DOHH2 (cell line): ENCODE measurements at regions not wholly inside any gene's neighbourhood (a gene's known extent, or its start where the extent isn't known, plus 50 kb on each side); places are given as distances from the start of the nearest gene placed in this dataset.

Source experiments
- H3F3A ChIP-seq: fragments of 200-600 bp; sonication (generic), shearing (Covaris generic); 2 replicates; pipeline ENCODE4 v1.6.0; 2016; ENCODE audit warnings: antibody characterized with exemption, mild to moderate bottlenecking; ENCODE audit not compliant: control insufficient read depth, insufficient read depth
- H3K27ac ChIP-seq: fragments of 200-600 bp; sonication (generic); 2 replicates; pipeline ENCODE4 v1.5.1; 2014; ENCODE audit warnings: low read depth, mild to moderate bottlenecking, low read length, moderate library complexity
- H3K27me3 ChIP-seq: fragments of 200-600 bp; sonication (generic); 2 replicates; pipeline ENCODE4 v1.6.1; 2014; ENCODE audit warnings: mild to moderate bottlenecking, low read length, mixed read lengths; ENCODE audit not compliant: control insufficient read depth
- H3K36me3 ChIP-seq: fragments of 200-600 bp; sonication (generic); 2 replicates; pipeline ENCODE4 v1.6.1; 2014; ENCODE audit warnings: mild to moderate bottlenecking, low read length, moderate library complexity, mixed read lengths; ENCODE audit not compliant: control insufficient read depth
- H3K4me1 ChIP-seq: fragments of 200-600 bp; sonication (generic); 2 replicates; pipeline ENCODE4 v1.6.1; 2014; ENCODE audit warnings: mild to moderate bottlenecking, low read length, mixed read lengths; ENCODE audit not compliant: control insufficient read depth
- H3K4me2 ChIP-seq: fragments of 200-600 bp; sonication (generic); 2 replicates; pipeline ENCODE4 v1.6.0; 2014; ENCODE audit warnings: mild to moderate bottlenecking, low read length, moderate library complexity
- H3K4me3 ChIP-seq: fragments of 200-600 bp; sonication (generic); 2 replicates; pipeline ENCODE4 v1.5.1; 2014; ENCODE audit warnings: mild to moderate bottlenecking, low read length, mixed read lengths
- H3K79me2 ChIP-seq: fragments of 200-600 bp; sonication (generic); 2 replicates; pipeline ENCODE4 v1.6.1; 2014; ENCODE audit warnings: mild to moderate bottlenecking, low read length, mixed read lengths; ENCODE audit not compliant: control insufficient read depth
- H3K9me2 ChIP-seq: fragments of 200-600 bp; sonication (generic); replicated peaks from 2 replicates; pipeline ENCODE4 v1.6.1; 2014; ENCODE audit warnings: mild to moderate bottlenecking, low read length, mixed read lengths; ENCODE audit not compliant: control insufficient read depth
- H3K9me3 ChIP-seq: fragments of 200-600 bp; sonication (generic); 2 replicates; pipeline ENCODE4 v1.6.1; 2014; ENCODE audit warnings: antibody characterized with exemption, low read length, mixed read lengths; ENCODE audit not compliant: control insufficient read depth, insufficient read depth
- H4K20me1 ChIP-seq: fragments of 200-600 bp; sonication (generic); 2 replicates; pipeline ENCODE4 v1.6.0; 2014; ENCODE audit warnings: low read depth, mild to moderate bottlenecking, antibody characterized with exemption, low read length, moderate library complexity; ENCODE audit not compliant: control insufficient read depth, insufficient read depth
- EZH2phosphoT487 ChIP-seq: fragments of 200-600 bp; sonication (generic); IDR thresholded peaks from 2 replicates; pipeline ENCODE4 v1.6.1; 2017; ENCODE audit warnings: borderline replicate concordance, mild to moderate bottlenecking, antibody characterized with exemption, low read length, moderate library complexity, mixed read lengths
- TF ChIP-seq, protein P1 (sequence below): fragments of 200-600 bp; sonication (generic); IDR thresholded peaks from one replicate; pipeline ENCODE4 v1.5.1; 2014; ENCODE audit warnings: antibody characterized with exemption, mild to moderate bottlenecking, low read depth, low read length; ENCODE audit not compliant: poor library complexity, severe bottlenecking

DNA sequence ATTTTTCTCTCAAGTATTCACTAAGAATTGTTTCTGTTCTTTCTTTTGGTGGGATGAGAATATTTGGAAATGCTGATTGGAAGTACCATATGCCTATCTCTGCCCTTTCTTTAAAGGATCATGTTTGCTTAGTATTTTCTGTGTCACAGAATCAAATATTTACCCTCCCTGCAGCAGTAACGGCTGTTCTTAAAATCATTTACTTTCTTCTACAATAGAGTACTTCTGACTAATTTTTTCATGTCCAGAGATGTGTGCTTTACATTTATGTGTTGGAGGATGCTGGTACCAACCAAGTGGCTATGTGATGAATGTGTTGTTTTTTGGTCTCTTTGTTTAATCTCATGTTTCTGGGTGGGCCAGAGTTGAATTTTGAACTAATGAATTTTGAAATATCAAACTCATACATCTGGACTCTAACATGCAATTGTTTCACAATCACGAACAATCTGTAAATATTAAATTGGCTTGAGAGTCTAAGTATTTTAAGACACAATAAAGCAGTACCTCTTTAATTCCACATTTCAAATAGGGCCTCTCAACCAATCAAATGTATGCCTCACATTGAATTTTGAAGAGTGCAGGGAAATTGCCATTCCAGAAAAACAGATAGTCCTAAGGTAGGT, 59.4 kb upstream of the ARSJ start:
- H3K27ac ChIP-seq, result no peak overlapping the region

GRCh38 chr4:114040319-114041116, 61.1 kb upstream of the ARSJ start:
- no peak overlapping the region for H3K27ac ChIP-seq
- H3K79me2 ChIP-seq, result no peaks in the 10 kb centered on the region
- H3F3A ChIP-seq, result no peaks in the 10 kb centered on the region
- no peaks in the 10 kb centered on the region for H4K20me1 ChIP-seq
- H3K4me2 ChIP-seq, result no peak overlapping the region
- TF ChIP-seq, protein P1, sequence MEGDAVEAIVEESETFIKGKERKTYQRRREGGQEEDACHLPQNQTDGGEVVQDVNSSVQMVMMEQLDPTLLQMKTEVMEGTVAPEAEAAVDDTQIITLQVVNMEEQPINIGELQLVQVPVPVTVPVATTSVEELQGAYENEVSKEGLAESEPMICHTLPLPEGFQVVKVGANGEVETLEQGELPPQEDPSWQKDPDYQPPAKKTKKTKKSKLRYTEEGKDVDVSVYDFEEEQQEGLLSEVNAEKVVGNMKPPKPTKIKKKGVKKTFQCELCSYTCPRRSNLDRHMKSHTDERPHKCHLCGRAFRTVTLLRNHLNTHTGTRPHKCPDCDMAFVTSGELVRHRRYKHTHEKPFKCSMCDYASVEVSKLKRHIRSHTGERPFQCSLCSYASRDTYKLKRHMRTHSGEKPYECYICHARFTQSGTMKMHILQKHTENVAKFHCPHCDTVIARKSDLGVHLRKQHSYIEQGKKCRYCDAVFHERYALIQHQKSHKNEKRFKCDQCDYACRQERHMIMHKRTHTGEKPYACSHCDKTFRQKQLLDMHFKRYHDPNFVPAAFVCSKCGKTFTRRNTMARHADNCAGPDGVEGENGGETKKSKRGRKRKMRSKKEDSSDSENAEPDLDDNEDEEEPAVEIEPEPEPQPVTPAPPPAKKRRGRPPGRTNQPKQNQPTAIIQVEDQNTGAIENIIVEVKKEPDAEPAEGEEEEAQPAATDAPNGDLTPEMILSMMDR, result no peak
- TF ChIP-seq EZH2phosphoT487, result no peak
- H3K4me1 ChIP-seq, result no peaks in the 10 kb centered on the region
- no peaks in the 10 kb centered on the region for H3K9me2 ChIP-seq
- H3K4me3 ChIP-seq, result no peak overlapping the region
- no peaks in the 10 kb centered on the region for H3K9me3 ChIP-seq
- H3K27me3 ChIP-seq, result 0 out of 2 replicates have a peak, but pooled peaks cover 3% of the 10 kb centered on the region
- H3K36me3 ChIP-seq, result no peaks in the 10 kb centered on the region

More for the DNA sequence above, 59.4 kb upstream of the ARSJ start:
- Histone ChIP-seq H3K27me3 (0 out of 2 replicates have a peak, but pooled peaks cover 3% of the 10 kb centered on the region), H4K20me1 (no peaks in the 10 kb centered on the region), H3K4me1 (no peaks in the 10 kb centered on the region), H3K36me3 (no peaks in the 10 kb centered on the region), H3K9me2 (no peaks in the 10 kb centered on the region), H3K4me3 (no peak overlapping the region), H3F3A (no peaks in the 10 kb centered on the region), H3K4me2 (no peak overlapping the region), H3K79me2 (no peaks in the 10 kb centered on the region), H3K9me3 (no peaks in the 10 kb centered on the region)
- TF ChIP-seq EZH2phosphoT487, result no peak
- TF ChIP-seq, protein P1, result no peak

DNA sequence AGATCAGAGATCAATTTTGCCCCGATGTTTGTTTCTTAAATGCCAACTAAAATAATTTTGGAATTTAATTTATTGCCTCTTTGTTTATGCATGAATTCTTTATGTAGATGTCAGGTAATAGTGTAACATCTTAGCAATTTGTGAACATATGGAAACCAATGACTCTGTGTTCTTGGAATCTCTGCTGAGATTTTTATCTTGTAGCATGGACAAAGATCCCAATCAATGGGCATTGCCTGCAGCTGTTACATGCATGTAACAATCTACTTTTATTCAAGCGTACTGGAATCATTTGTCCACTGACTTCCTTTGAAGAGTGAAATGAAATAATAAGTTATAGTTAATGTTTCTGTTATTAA, 61.6 kb upstream of the ARSJ start:
- Histone ChIP-seq H3K4me2 (no peak overlapping the region), H3K27ac (no peak overlapping the region), H3K27me3 (0 out of 2 replicates have a peak, but pooled peaks cover 3% of the 10 kb centered on the region), H3K9me2 (no peaks in the 10 kb centered on the region), H3K9me3 (no peaks in the 10 kb centered on the region), H4K20me1 (no peaks in the 10 kb centered on the region), H3K4me3 (no peak overlapping the region), H3K4me1 (no peaks in the 10 kb centered on the region), H3K79me2 (no peaks in the 10 kb centered on the region), H3F3A (no peaks in the 10 kb centered on the region), H3K36me3 (no peaks in the 10 kb centered on the region)
- TF ChIP-seq, protein P1, result no peak
- TF ChIP-seq EZH2phosphoT487, result no peak
